ENCODE measurements at regions not wholly inside any gene's neighbourhood (a gene's known extent, or its start where the extent isn't known, plus 50 kb on each side); places are given as distances from the start of the nearest gene placed in this dataset.

DNA sequence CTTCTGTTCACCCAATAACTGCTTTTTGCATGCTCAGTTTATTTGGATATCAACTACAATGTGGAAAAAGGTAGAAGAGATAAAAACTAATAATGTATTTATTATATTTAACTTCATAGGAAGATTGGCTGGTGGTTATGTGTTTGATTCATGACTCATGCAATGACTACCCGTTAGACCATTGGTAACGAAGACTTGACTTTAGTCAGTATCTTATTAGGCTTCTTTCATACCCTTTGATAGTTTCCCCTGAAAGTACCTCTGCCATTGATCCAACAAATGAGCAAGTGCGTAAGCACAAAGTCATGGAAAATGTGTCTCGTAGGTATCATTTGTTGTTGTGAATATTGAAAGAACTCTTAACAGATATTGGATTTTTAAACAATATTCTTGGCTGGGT, 394.7 kb downstream of the PPP3CA start:
- TF ChIP-seq CTCF (IDR thresholded peaks at IDR 0.05) = no peak

GRCh38 chr4:100949350-100949935, 397.9 kb downstream of the PPP3CA start:
- no peak for TF ChIP-seq CTCF (IDR thresholded peaks at IDR 0.05)

DNA sequence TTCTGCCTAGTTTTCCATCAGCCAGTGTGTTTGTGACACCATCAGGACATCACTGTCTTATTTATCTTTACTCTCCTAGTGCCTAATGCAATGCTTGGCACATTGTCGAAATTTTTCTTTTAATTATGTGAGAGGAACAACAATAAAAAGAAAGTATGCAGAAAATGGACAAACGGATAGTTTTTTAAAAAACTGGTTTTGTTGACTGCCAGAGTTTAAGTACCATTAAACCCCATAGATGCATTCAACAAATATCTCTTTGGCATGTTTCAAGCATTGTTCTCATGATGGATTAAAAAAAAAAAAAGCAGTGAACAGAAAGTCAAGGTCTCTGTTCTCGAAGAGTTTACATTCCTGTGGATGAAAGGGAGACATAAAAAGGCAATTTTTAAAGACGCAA, 398.4 kb downstream of the PPP3CA start:
- TF ChIP-seq CTCF (IDR thresholded peaks at IDR 0.05) = no peak

DNA sequence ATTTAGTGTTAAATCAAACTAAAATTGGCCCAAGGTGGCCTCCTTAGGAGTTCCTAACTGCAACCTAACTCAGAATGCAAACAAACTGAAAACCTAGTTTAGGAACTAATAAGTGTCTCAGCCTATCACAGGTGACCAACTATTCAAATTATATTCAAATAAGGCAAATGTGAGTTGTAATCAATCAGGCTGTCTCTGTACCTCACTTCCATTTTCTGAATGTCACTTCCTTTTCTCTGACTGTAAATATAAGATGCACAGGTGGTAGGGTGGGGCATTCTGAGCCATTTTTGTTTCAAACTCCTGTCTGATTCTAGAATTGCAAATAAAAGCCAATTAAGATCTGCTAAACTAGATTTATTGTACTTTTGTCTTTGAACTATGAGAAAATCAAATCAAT, 401.5 kb downstream of the PPP3CA start:
- TF ChIP-seq CTCF (IDR thresholded peaks at IDR 0.05) = no peak

GRCh38 chr4:100938698-100939097, 408.6 kb downstream of the PPP3CA start:
- TF ChIP-seq CTCF (IDR thresholded peaks at IDR 0.05) = no peak

- TF ChIP-seq CTCF (IDR thresholded peaks at IDR 0.05) = no peak
Measured at GRCh38 chr4:100936661-100937375, 410.5 kb downstream of the PPP3CA start.

DNA sequence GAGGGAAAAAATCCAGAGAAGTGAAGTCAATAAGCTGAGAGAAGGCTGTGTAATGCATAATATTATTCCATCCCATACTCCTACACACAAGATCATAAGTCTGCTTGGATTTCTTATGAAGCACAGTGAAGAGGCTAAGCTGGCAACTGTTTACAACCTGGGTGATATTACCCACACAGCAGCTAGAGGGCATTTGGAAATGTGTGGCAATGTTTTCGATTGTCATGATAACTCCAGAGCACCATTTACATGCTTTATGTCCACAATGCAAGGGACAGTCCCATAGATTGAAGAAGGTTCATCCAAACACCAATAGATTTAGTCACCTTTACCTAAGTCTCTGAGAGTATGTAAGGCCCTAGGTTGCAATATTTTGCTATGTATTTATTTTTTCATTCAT, 412.2 kb downstream of the PPP3CA start:
- TF ChIP-seq CTCF (IDR thresholded peaks at IDR 0.05) = peak; percentile 51

Measured in LNCAP (cell line).